Kidney tubule cell (primary cell): ENCODE measurements at regions not wholly inside any gene's neighbourhood (a gene's known extent, or its start where the extent isn't known, plus 50 kb on each side); places are given as distances from the start of the nearest gene placed in this dataset.
"Not testable (repeated sequence)": the region's sequence is repeated elsewhere in the genome, so short reads cannot be mapped to it uniquely, and the experiment has no call there.

ENCODE experiments used
- DNase-seq: peaks from one replicate; pipeline ENCODE4 v3.0.0-alpha.2; 2018; ENCODE audit warnings: low spot score

- peak; percentile 13 for DNase-seq
Measured at GRCh38 chr6:57708061-57708460, 390.6 kb downstream of the PRIM2 start.

- DNase-seq: peak; percentile 8
Measured at GRCh38 chr6:57722546-57722945, 405.1 kb downstream of the PRIM2 start.

GRCh38 chr6:57723815-57724401, 406.5 kb downstream of the PRIM2 start:
- not testable (repeated sequence) for DNase-seq

- DNase-seq: not testable (repeated sequence)
Measured at GRCh38 chr6:57729407-57729806, 412.0 kb downstream of the PRIM2 start.

GRCh38 chr6:57730726-57731125, 413.3 kb downstream of the PRIM2 start:
- DNase-seq: not testable (repeated sequence)

GRCh38 chr6:57747716-57748115, 430.3 kb downstream of the PRIM2 start:
- DNase-seq: not testable (repeated sequence)

GRCh38 chr6:57759850-57760249, 442.4 kb downstream of the PRIM2 start:
- not testable (repeated sequence) for DNase-seq

- peak; percentile 10 for DNase-seq
Measured at GRCh38 chr6:57792720-57793397, 475.4 kb downstream of the PRIM2 start.

GRCh38 chr6:57793398-57793762, 475.9 kb downstream of the PRIM2 start:
- peak; percentile 55 for DNase-seq

GRCh38 chr6:57799703-57800479, 482.5 kb downstream of the PRIM2 start:
- peak; percentile 76 for DNase-seq

- DNase-seq: peak; percentile 74
Measured at GRCh38 chr6:57808581-57808980, 491.2 kb downstream of the PRIM2 start.

- not testable (repeated sequence) for DNase-seq
Measured at GRCh38 chr6:57809454-57809853, 492.0 kb downstream of the PRIM2 start.

GRCh38 chr6:57813271-57814075, 496.0 kb downstream of the PRIM2 start:
- DNase-seq: peak; percentile 68

- DNase-seq: peak; percentile 29
Measured at GRCh38 chr6:57815826-57816225, 498.4 kb downstream of the PRIM2 start.

- DNase-seq: not testable (repeated sequence)
Measured at GRCh38 chr6:57821325-57821724, 503.9 kb downstream of the PRIM2 start.

- DNase-seq: not testable (repeated sequence)
Measured at GRCh38 chr6:57822448-57822847, 505.0 kb downstream of the PRIM2 start.

- DNase-seq: peak; percentile 70
Measured at GRCh38 chr6:57822896-57823358, 505.5 kb downstream of the PRIM2 start.

- not testable (repeated sequence) for DNase-seq
Measured at GRCh38 chr6:57837622-57838209, 520.3 kb downstream of the PRIM2 start.

GRCh38 chr6:57841551-57841950, 524.1 kb downstream of the PRIM2 start:
- not testable (repeated sequence) for DNase-seq

- DNase-seq: peak; percentile 2
Measured at GRCh38 chr6:57853745-57854407, 536.4 kb downstream of the PRIM2 start.
